HL-60/S4 treated with retinoic acid at 250 ng/mL for 4 days and 3 days (cell line): ENCODE measurements at regions not wholly inside any gene's neighbourhood (a gene's known extent, or its start where the extent isn't known, plus 50 kb on each side); places are given as distances from the start of the nearest gene placed in this dataset.

ENCODE experiments used
- in situ Hi-C: fragments of 300-500 bp; cut with MboI; formaldehyde crosslinking; loops from 2 replicates; pipeline ENCODE4 v1.7.0; 2022; ENCODE audit warnings: low sequenced_read_pairs

GRCh38 chr2:75288760-75289159, 89.4 kb upstream of the TACR1 start:
- in situ Hi-C loops: no loop called here

GRCh38 chr2:75287624-75288316, 88.5 kb upstream of the TACR1 start:
- in situ Hi-C loops: no loop called here

- in situ Hi-C loops: no loop called here
Observed at GRCh38 chr2:75284345-75284744, 85.0 kb upstream of the TACR1 start.

- in situ Hi-C loops: no loop called here
Observed at GRCh38 chr2:75278821-75279379, 79.6 kb upstream of the TACR1 start.

- in situ Hi-C loops: no loop called here
Observed at GRCh38 chr2:75278314-75278713, 79.0 kb upstream of the TACR1 start.

GRCh38 chr2:75277111-75277510, 77.8 kb upstream of the TACR1 start:
- in situ Hi-C loops: no loop called here

- in situ Hi-C loops: no loop called here
Observed at GRCh38 chr2:75276093-75277029, 77.0 kb upstream of the TACR1 start.

GRCh38 chr2:75274936-75275335, 75.6 kb upstream of the TACR1 start:
- in situ Hi-C loops: no loop called here

- in situ Hi-C loops: no loop called here
Observed at GRCh38 chr2:75268112-75268511, 68.8 kb upstream of the TACR1 start.

GRCh38 chr2:75261923-75262322, 62.6 kb upstream of the TACR1 start:
- in situ Hi-C loops: no loop called here

- in situ Hi-C loops: no loop called here
Observed at GRCh38 chr2:75260946-75261345, 61.6 kb upstream of the TACR1 start.

- in situ Hi-C loops: no loop called here
Observed at GRCh38 chr2:75258620-75259019, 59.3 kb upstream of the TACR1 start.

- in situ Hi-C loops: no loop called here
Observed at GRCh38 chr2:75256485-75256884, 57.2 kb upstream of the TACR1 start.

GRCh38 chr2:75253526-75253925, 54.2 kb upstream of the TACR1 start:
- in situ Hi-C loops: no loop called here

GRCh38 chr2:75251896-75252295, 52.6 kb upstream of the TACR1 start:
- in situ Hi-C loops: no loop called here
